GM18868 (cell line): ENCODE measurements at regions not wholly inside any gene's neighbourhood (a gene's known extent, or its start where the extent isn't known, plus 50 kb on each side); places are given as distances from the start of the nearest gene placed in this dataset.
"Not testable (repeated sequence)": the region's sequence is repeated elsewhere in the genome, so short reads cannot be mapped to it uniquely, and the experiment has no call there.

Experiments
- ATAC-seq: cut with Tn5 transposase; IDR thresholded peaks from one replicate; pipeline ENCODE4 v1.9.1; 2021; ENCODE audit warnings: mild to moderate bottlenecking, moderate library complexity; ENCODE audit not compliant: unreplicated experiment

DNA sequence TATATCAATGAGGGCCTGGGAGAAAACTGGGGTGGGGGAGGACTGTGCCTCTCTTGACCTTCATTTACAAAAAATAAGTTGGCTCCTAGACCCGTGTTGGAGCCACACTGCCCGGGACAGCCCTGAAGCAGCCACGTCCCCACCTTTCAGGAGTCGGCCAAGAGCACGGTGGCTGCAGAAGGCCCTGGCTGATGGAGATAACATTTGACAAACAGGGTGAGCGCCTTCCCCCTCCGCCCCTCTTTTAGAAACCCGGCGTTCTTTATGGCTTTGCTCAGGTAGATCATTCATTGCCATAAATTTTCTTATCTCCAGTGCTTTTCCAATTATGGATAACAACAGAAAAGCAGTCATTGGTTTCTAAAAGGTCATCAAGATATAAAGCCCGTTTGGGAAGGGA, 398.1 kb upstream of the TNRC6C start:
- ATAC-seq = no peak

- no peak for ATAC-seq
These were observed 397.7 kb upstream of the TNRC6C start for GRCh38 chr17:77560841-77561240.

DNA sequence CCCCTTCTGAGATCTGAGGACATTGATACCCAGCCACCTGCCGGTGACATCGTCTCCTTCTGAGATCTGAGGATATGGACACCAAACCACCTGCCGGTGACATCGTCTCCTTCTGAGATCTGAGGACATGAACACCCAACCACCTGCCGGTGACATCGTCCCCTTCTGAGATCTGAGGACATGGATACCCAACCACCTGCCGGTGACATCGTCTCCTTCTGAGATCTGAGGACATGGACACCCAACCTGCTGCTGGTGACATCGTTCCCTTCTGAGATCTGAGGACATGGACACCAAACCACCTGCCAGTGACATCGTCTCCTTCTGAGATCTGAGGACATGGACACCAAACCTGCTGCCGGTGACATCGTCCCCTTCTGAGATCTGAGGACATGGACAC, 396.1 kb upstream of the TNRC6C start:
- not testable (repeated sequence) for ATAC-seq

- ATAC-seq = no peak
These were observed 394.9 kb upstream of the TNRC6C start for GRCh38 chr17:77563439-77564102.

- no peak for ATAC-seq
These were observed 394.1 kb upstream of the TNRC6C start for GRCh38 chr17:77564278-77564920.

DNA sequence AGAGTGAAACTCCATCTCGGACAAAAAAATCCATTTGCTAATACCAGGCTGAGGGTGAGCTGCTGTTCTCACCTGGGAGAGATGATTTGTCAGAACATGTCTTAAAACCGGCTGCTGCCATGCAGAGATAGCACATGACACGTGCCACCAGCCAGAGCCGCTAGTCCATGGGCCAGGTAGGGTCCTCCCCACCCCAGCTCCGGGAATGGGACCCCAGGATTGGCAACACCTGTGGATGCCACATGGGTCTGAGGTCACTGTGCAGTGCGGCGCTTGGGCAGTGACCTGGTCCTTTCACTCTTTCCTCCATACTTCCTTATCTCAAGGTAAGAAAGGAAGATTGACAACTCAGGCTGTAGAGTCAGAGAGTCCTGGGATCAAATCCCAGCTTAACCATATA, 393.3 kb upstream of the TNRC6C start:
- no peak for ATAC-seq

DNA sequence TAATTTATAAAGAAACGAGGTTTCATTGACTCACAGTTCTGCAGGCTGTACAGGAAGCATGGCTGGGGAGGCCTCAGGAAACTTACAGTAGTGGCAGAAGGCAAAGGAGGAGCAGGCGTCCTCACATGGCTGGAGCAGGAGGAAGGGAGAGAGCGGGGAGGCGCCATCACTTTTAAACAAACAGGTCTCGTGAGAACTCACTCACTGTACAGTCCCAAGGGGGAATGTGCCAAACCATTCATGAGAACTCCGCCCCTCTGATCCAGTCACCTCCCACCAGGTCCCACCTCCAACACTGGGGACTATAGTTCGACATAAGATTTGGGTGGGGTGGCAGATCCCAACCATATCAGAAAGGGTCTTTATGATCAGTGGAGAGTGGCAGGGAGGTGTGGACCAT, 392.4 kb upstream of the TNRC6C start:
- no peak for ATAC-seq

DNA sequence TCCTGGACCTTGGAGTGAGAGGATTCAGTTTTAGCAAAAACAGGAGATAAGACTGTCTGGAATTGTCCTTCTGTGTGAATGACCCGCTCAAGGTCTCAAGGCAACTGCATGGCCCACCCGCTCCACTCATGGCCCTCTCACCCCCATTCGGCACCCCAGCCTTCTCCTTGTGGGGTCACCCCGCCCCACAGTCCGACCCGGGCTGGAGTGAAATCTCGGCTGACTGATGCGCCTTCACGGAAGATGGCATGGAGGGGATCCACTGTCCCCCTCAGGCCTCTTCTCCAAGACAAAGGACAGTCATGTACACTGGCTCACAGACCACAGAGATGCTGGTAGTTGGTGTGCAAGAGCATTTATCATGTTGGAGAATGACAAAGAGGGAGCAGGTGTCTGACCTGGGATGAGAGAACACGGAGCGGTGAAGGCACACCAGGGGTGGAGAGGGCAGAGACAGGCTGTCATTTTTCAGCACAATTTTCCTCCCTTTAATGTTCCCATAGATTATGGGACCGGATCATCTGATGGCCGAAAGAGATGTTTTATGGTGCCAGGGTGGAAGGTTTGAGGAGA, 391.9 kb upstream of the TNRC6C start:
- ATAC-seq = no peak

DNA sequence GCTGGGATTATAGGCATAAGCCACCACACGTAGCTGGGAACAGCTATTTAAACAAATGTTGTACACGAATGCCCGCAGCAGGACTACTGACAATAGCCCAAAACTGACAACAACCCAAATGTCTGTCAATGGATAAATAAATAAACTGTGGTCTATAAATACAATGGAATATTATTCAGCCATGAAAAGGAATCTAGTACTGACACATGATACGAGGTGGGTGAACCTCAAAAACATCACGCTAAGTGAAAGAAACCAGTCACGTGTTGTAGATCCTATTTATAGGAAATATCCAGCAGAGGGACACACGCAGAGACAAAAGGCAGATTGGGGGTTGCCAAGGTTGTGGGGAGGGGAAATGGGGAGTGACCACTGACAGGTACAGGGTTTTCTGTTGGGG, 390.0 kb upstream of the TNRC6C start:
- no peak for ATAC-seq

GRCh38 chr17:77569846-77570564, 388.5 kb upstream of the TNRC6C start:
- no peak for ATAC-seq

- no peak for ATAC-seq
These were observed 388.0 kb upstream of the TNRC6C start for GRCh38 chr17:77570565-77570898.

DNA sequence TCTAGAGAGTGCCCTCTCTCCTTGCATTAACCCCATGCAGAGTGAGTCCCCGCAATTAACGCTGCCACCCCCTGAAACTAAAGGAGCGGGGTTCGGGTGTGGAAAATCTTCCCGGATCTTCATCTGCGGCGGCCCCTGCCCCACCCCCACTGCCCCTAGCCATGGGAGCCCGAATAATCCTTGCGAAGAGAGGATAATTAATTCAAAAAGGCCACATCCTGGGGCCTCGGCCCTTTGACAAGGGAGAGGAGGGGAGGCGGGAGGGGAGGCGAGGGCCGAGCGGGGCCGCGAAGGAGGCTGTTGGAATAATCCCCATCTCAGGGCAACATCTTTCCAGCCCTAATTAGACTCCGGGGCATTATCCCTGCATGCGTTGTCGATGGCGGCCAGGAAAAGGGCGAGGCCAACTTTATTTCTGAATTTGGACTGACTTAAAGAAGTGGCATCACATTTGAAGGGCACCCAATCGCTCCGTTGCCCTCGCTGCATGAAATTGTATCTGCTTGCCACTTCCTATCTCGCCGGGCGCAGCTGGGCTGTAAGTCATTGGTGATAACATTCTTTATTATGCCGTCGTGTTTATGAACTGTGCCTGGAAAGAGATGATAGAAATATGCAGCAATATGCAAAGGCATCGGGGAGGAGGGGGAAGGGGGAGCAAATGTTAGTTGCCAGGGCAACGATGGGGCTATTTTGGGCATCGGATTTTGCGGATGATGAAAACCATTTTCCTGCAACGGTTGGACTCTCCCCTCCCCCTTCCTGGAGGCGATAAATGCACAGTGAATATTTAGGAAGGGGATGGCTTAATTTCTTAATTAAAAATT, 387.1 kb upstream of the TNRC6C start:
- no peak for ATAC-seq

GRCh38 chr17:77572065-77572601, 386.4 kb upstream of the TNRC6C start:
- no peak for ATAC-seq

DNA sequence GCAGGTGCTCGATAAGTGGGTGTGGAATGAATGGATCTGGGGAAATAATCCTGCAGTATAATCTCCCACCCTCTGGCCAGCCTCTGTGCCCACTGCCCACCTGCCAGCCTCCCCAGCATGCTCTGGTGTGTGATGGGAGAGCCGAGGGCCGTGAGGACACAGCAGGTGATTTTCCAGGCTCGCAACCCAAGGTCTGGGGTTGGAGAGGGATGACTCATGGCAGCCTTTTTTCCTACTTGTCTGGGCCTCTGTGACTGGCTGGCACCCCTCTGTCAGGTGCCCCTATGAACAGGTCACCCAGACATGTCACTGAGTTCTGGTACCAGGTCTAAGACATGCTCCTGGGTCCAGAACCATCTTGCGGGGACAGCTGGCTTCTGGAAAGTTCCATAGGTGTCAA, 385.7 kb upstream of the TNRC6C start:
- no peak for ATAC-seq

GRCh38 chr17:77577491-77577890, 381.0 kb upstream of the TNRC6C start:
- ATAC-seq = no peak

DNA sequence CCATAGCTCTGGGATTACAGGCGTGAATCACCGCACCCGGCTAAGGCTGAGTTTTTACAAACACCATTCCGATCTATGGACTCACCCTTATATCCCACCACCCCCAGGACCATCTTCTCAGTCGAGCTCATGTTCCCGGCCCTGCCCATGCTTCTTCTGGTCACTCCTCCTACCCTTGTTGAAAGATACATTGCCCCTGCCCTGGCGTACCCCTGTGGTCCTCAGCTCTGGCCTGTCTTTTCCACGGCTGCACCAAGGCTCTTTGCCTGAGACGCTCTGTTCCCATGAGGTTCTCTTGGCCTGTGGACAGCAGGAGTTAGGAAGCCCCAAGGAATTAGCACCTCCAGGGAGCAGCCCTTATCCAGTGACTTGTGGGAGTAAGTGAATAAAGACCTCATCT, 379.4 kb upstream of the TNRC6C start:
- no peak for ATAC-seq

DNA sequence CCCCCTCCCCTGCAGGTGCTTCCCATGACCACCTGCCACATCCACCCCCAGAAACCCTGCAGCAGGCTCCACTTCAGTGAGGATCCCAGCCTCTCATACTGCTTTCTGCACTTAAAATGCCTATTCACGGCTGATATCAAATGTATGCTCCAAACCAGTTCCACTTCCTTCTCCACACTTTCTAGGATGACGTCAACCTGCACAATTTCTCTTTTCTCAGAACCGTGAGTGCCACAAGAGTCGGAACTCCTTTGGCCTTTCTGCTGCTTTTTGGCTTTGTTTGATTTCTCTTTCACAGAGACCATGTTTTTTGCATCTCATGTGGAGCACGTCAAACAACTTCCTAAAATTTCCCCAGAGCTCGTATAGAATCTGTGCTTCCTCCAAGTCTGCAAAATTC, 378.8 kb upstream of the TNRC6C start:
- ATAC-seq = no peak

GRCh38 chr17:77580531-77581270, 377.8 kb upstream of the TNRC6C start:
- no peak for ATAC-seq

DNA sequence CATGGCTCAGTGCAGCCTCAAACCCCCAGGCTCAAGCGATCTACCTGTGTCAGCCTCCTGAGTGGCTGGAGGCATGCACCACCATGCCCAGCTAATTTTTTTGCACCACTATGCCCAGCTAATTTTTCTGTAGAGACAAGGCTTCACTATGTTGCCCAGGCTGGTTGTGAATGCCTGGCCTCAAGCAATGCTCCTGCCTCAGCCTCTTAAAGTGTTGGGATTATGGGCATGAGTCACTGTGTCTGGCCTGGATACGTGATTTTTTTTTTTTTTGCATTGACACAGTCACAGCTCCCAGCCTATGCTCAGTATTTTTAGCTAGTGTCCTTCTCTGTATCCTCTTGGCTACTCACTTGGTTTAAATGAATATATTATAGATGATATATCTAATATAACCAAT, 377.0 kb upstream of the TNRC6C start:
- no peak for ATAC-seq

GRCh38 chr17:77585142-77585860, 373.2 kb upstream of the TNRC6C start:
- ATAC-seq = no peak
